H1 (cell line): ENCODE measurements at regions not wholly inside any gene's neighbourhood (a gene's known extent, or its start where the extent isn't known, plus 50 kb on each side); places are given as distances from the start of the nearest gene placed in this dataset.

ENCODE experiments used
- CHD2 ChIP-seq: IDR thresholded peaks from 2 replicates; pipeline ENCODE4 v1.6.1; 2012; ENCODE audit warnings: low read length, improper control_type of control experiment
- GTF2F1 ChIP-seq: IDR thresholded peaks from 2 replicates; pipeline ENCODE4 v1.6.1; 2012; ENCODE audit warnings: low read depth, low read length, improper control_type of control experiment, borderline replicate concordance
- SP4 ChIP-seq: IDR thresholded peaks from 2 replicates; pipeline ENCODE4 v1.6.1; 2012; ENCODE audit warnings: low read length, inconsistent platforms
- TF ChIP-seq, protein P1 (sequence below), 3 experiments: IDR thresholded peaks; 1 replicate in 2 of 3; 2 replicates in 1 of 3; pipeline versions ENCODE4 v1.5.1 to v1.6.1; 2011; ENCODE audit warnings: low read length in 3 of 3, mild to moderate bottlenecking in 3 of 3, inconsistent platforms in 2 of 3, low read depth in 1 of 3, moderate library complexity in 1 of 3; ENCODE audit not compliant: insufficient read depth in 1 of 3; ENCODE audit errors: control extremely low read depth in 1 of 3

- TF ChIP-seq, protein P1, sequence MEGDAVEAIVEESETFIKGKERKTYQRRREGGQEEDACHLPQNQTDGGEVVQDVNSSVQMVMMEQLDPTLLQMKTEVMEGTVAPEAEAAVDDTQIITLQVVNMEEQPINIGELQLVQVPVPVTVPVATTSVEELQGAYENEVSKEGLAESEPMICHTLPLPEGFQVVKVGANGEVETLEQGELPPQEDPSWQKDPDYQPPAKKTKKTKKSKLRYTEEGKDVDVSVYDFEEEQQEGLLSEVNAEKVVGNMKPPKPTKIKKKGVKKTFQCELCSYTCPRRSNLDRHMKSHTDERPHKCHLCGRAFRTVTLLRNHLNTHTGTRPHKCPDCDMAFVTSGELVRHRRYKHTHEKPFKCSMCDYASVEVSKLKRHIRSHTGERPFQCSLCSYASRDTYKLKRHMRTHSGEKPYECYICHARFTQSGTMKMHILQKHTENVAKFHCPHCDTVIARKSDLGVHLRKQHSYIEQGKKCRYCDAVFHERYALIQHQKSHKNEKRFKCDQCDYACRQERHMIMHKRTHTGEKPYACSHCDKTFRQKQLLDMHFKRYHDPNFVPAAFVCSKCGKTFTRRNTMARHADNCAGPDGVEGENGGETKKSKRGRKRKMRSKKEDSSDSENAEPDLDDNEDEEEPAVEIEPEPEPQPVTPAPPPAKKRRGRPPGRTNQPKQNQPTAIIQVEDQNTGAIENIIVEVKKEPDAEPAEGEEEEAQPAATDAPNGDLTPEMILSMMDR (IDR thresholded peaks at IDR 0.05; ENCODE audit: control extremely low read depth in 1 of 3, insufficient read depth in 1 of 3, low read depth in 1 of 3, low read length in 3 of 3), result no peak; a peak in 1 of 4 replicates
- TF ChIP-seq SP4 (no peak), CHD2 (no peak), GTF2F1 (no peak)
Observed at GRCh38 chr1:105608713-105609112, 1447.8 kb upstream of the PRMT6 start.
